C4-2B (cell line): ENCODE measurements at regions not wholly inside any gene's neighbourhood (a gene's known extent, or its start where the extent isn't known, plus 50 kb on each side); places are given as distances from the start of the nearest gene placed in this dataset.

Source experiments
- CTCF ChIP-seq: fragments of 450-650 bp; conservative IDR thresholded peaks from 2 replicates; pipeline ENCODE4 v1.5.1; 2017; ENCODE audit warnings: mild to moderate bottlenecking
- ZFX ChIP-seq: fragments of 450-650 bp; IDR thresholded peaks from 2 replicates; pipeline ENCODE4 v1.6.1; 2017

- TF ChIP-seq CTCF (no peak), ZFX (no peak)
Measured at GRCh38 chr10:53749439-53749838, 976.9 kb upstream of the MBL2 start.
